Immature natural killer cell (primary cell): ENCODE measurements at regions not wholly inside any gene's neighbourhood (a gene's known extent, or its start where the extent isn't known, plus 50 kb on each side); places are given as distances from the start of the nearest gene placed in this dataset.

Source experiments
- DNase-seq, 3 donors: peaks; one replicate each; pipeline ENCODE4 v3.0.0; 2022; ENCODE audit warnings: mixed read lengths in 1 of 3
- H3K27ac Mint-ChIP-seq, 6 donors: one replicate each; pipeline ENCODE4 v1.8.0; 2020; ENCODE audit warnings: mixed read lengths in 6 of 6, mild to moderate bottlenecking in 5 of 6, inconsistent platforms in 4 of 6, moderate library complexity in 3 of 6
- H3K27me3 Mint-ChIP-seq, 3 donors: one replicate each; pipeline ENCODE4 v1.8.0; 2020 to 2021; ENCODE audit warnings: low read depth in 3 of 3, mild to moderate bottlenecking in 3 of 3, mixed read lengths in 3 of 3, moderate library complexity in 3 of 3, inconsistent platforms in 1 of 3
- H3K36me3 Mint-ChIP-seq, 3 donors: one replicate each; pipeline ENCODE4 v1.8.0; 2020; ENCODE audit warnings: mixed read lengths in 3 of 3, inconsistent platforms in 2 of 3, mild to moderate bottlenecking in 2 of 3
- H3K4me1 Mint-ChIP-seq, 2 donors: one replicate each; pipeline ENCODE4 v1.8.0; 2020; ENCODE audit warnings: inconsistent platforms in 2 of 2, mild to moderate bottlenecking in 2 of 2, mixed read lengths in 2 of 2, moderate library complexity in 1 of 2
- H3K4me3 Mint-ChIP-seq, 5 donors: one replicate each; pipeline ENCODE4 v1.8.0; 2020; ENCODE audit warnings: mild to moderate bottlenecking in 5 of 5, mixed read lengths in 5 of 5, inconsistent platforms in 3 of 5, moderate library complexity in 3 of 5
- H3K9me3 Mint-ChIP-seq, 6 donors: one replicate each; pipeline ENCODE4 v1.8.0; 2020; ENCODE audit warnings: mild to moderate bottlenecking in 6 of 6, mixed read lengths in 6 of 6, inconsistent platforms in 4 of 6, moderate library complexity in 3 of 6

DNA sequence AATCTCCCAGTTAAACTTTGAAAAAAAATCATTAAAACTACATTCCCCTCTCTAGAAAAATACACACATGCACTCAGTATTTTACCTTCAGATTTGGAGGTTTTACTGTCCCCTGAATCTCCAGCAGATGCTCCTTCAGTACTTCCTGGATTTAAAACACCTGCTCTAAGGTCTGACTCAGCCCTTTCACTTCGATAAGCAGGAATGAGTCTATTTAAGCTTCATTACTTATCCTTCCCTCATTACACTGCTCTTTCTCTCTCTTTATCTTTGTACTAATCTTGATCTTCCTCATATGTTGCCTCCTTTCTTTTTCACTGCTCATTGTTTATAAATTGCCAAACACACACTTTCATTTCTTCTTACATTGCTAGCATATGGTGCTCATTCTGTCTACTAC, 443.9 kb downstream of the DIPK2A start:
- H3K4me3 Mint-ChIP-seq: no peak overlapping the region
- no peaks in the 10 kb centered on the region for H3K36me3 Mint-ChIP-seq
- DNase-seq: no peak
- no peaks in the 10 kb centered on the region for H3K4me1 Mint-ChIP-seq
- peaks cover 0 to 13% (median 7%) of the 10 kb centered on the region in 6 donors for H3K9me3 Mint-ChIP-seq
- peaks cover 1 to 2% (median 1%) of the 10 kb centered on the region in 3 donors for H3K27me3 Mint-ChIP-seq
- no peak overlapping the region for H3K27ac Mint-ChIP-seq

GRCh38 chr3:144424606-144425005, 453.0 kb downstream of the DIPK2A start:
- Mint-ChIP-seq H3K4me1 (no peaks in the 10 kb centered on the region), H3K9me3 (peaks cover 0 to 7% (median 3%) of the 10 kb centered on the region in 6 donors), H3K36me3 (no peaks in the 10 kb centered on the region), H3K27ac (no peak overlapping the region), H3K4me3 (no peak overlapping the region), H3K27me3 (no peaks in the 10 kb centered on the region)
- DNase-seq: no peak

DNA sequence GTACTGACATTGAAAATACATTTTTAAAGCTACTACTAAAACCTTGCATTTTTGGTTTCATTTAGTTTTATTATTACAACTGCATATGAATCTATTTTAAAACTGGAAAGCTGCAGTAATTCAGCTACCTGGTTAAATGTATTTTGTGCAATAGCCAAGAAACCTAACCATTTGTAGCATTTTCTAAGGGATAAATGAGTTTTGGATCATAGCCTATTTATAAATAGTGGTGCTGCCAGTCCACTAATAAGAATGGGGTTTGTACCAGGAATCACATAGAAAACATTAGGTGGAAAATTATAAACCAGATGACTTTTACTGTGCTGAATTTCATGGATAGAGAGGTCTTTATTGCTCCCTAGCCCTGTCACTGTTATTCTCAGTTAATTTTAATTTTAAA, 454.7 kb downstream of the DIPK2A start:
- no peaks in the 10 kb centered on the region for H3K27me3 Mint-ChIP-seq

DNA sequence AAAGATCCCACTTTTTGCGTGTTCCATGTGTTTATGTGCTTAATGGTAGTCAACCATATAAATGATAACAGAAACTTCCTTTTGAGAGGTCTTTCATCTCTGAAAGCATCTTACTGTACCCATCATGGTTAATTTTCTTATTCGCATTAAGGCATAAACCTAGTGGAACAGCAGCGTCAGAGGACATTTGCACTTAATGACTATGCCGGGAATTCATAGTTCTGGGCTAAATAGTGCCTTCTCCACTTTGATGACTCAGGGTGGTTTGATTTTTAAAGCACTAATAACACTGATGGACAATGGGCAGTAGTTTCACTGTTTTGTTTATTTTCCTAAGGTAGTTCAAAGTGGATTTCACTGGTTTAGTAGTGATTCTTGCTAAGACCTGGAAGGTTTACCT, 455.3 kb downstream of the DIPK2A start:
- Mint-ChIP-seq H3K27me3 (no peaks in the 10 kb centered on the region), H3K36me3 (no peaks in the 10 kb centered on the region)

More for the DNA sequence above, 454.7 kb downstream of the DIPK2A start:
- H3K27ac Mint-ChIP-seq: no peak overlapping the region
- no peaks in the 10 kb centered on the region for H3K4me1 Mint-ChIP-seq
- peaks cover 0 to 7% (median 0%) of the 10 kb centered on the region in 6 donors for H3K9me3 Mint-ChIP-seq
- H3K4me3 Mint-ChIP-seq: no peak overlapping the region
- H3K36me3 Mint-ChIP-seq: no peaks in the 10 kb centered on the region
- no peak for DNase-seq

DNA sequence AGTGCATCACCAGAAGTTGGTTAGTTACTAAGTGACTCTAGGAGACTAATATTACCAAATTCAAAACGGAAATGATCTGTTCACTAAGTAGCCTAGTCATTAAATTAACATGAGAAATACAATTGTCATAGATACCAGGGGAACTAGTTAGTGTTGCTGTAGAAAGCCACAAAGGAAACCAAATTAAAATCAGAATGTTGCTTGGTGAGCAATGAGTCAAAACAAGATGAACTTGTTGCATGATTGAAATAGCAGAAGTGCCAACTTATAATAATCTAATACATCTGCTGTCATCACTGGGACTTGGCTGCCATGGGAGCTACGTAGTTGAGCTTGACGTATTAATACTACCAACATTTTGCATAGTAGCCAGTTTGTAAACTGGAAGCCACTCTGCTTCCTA, 458.1 kb downstream of the DIPK2A start:
- Mint-ChIP-seq H3K36me3 (no peaks in the 10 kb centered on the region), H3K4me3 (no peak overlapping the region)
- DNase-seq: no peak

More for the DNA sequence above, 455.3 kb downstream of the DIPK2A start:
- Mint-ChIP-seq H3K4me3 (no peak overlapping the region), H3K9me3 (peaks cover 0 to 7% (median 0%) of the 10 kb centered on the region in 6 donors), H3K4me1 (no peaks in the 10 kb centered on the region), H3K27ac (no peak overlapping the region)
- no peak for DNase-seq

GRCh38 chr3:144431134-144431533, 459.5 kb downstream of the DIPK2A start:
- no peak for DNase-seq
- Mint-ChIP-seq H3K27me3 (peaks cover 0 to 3% (median 0%) of the 10 kb centered on the region in 3 donors), H3K36me3 (no peaks in the 10 kb centered on the region), H3K4me3 (no peak overlapping the region), H3K9me3 (peaks cover 0 to 6% (median 0%) of the 10 kb centered on the region in 6 donors), H3K27ac (no peak overlapping the region), H3K4me1 (no peaks in the 10 kb centered on the region)

More for the DNA sequence above, 458.1 kb downstream of the DIPK2A start:
- Mint-ChIP-seq H3K27me3 (peaks cover 0 to 3% (median 0%) of the 10 kb centered on the region in 3 donors), H3K9me3 (peaks cover 0 to 11% (median under 1%) of the 10 kb centered on the region in 6 donors), H3K4me1 (no peaks in the 10 kb centered on the region), H3K27ac (no peak overlapping the region)

DNA sequence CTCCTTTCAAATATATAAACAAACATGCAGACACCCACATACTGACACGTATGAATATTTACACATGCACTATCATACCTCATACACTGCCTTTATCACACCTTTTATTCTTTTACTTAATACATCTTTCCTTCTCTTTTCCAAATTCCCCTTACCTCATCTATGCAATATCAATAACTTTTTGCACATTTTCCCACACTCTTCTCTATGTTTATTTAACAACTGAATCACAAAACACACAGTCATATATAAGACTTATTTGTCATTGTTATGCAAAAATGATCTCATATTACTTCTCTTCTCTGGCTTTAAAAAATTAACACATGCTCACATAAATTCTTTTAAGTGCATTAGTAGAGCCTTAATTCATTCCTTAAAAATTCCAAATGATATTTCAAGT, 461.4 kb downstream of the DIPK2A start:
- Mint-ChIP-seq H3K27me3 (peaks cover 0 to 6% (median 0%) of the 10 kb centered on the region in 3 donors), H3K4me1 (no peaks in the 10 kb centered on the region), H3K4me3 (no peak overlapping the region), H3K9me3 (peaks cover 0 to 5% (median 0%) of the 10 kb centered on the region in 6 donors), H3K27ac (no peak overlapping the region), H3K36me3 (no peaks in the 10 kb centered on the region)
- DNase-seq: no peak

DNA sequence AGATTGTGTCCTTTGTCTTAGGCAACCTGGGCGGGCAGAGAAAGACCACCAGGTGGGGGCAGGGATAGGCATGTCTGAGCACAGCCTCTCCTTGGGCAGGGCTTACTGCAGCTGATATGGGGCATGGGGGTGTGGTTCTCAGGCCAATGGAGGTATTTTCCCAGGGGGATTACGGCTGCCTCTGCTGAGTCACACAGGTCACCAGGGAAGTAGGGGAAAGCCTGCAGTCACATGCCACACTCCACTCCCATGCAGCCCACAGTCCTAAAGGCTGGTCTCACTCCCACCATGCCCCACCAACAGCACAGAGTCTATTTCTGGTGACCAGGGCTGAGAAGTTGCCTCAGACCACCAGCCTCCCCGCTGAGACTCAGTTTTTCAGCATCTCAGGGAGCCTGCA, 466.4 kb downstream of the DIPK2A start:
- no peak for DNase-seq

GRCh38 chr3:144444061-144444460, 472.4 kb downstream of the DIPK2A start:
- no peaks in the 10 kb centered on the region for H3K27me3 Mint-ChIP-seq
- H3K9me3 Mint-ChIP-seq: peaks cover 0 to 6% (median 0%) of the 10 kb centered on the region in 6 donors
- H3K4me1 Mint-ChIP-seq: no peaks in the 10 kb centered on the region
- H3K36me3 Mint-ChIP-seq: no peaks in the 10 kb centered on the region
- no peak overlapping the region for H3K27ac Mint-ChIP-seq
- no peak overlapping the region for H3K4me3 Mint-ChIP-seq
- DNase-seq: no peak

More for the DNA sequence above, 466.4 kb downstream of the DIPK2A start:
- Mint-ChIP-seq H3K4me3 (no peak overlapping the region), H3K9me3 (peaks cover 0 to 5% (median 1%) of the 10 kb centered on the region in 6 donors), H3K36me3 (no peaks in the 10 kb centered on the region), H3K4me1 (no peaks in the 10 kb centered on the region), H3K27me3 (peaks cover 0 to 4% (median 0%) of the 10 kb centered on the region in 3 donors), H3K27ac (no peak overlapping the region)

GRCh38 chr3:144444546-144444945, 472.9 kb downstream of the DIPK2A start:
- no peaks in the 10 kb centered on the region for H3K36me3 Mint-ChIP-seq

DNA sequence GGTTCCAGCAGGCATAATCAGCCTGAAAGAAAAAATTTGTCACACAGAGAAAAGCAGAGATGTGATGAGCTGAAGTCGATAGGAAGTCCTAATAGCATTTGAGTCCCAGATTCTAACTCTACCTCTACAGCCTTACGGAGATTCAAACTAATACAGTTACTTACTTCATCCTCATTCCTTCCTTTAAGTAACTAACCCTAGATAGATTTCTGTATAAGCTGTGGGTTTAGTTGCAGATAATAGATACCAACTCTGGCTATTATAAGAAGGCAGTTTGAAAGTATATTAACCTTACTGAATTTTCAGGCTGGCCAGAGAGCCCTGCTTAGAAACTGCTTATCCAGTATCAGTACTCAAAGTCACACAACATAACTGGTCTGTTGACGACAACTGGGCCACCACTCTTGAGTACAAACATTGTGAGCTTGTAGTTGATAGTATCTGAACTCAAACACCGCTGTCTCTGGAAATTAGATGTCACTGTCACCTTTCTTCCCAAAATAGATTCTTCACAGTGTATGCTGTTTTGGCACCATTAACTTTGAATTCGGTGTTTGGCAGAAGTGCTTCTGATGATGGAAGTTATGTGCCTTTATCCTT, 484.3 kb downstream of the DIPK2A start:
- DNase-seq: no peak
- H3K27ac Mint-ChIP-seq: no peak overlapping the region
- H3K4me3 Mint-ChIP-seq: no peak overlapping the region
- no peaks in the 10 kb centered on the region for H3K4me1 Mint-ChIP-seq
- H3K36me3 Mint-ChIP-seq: no peaks in the 10 kb centered on the region
- peaks cover 0 to 14% (median 0%) of the 10 kb centered on the region in 6 donors for H3K9me3 Mint-ChIP-seq
- H3K27me3 Mint-ChIP-seq: peaks cover 0 to 3% (median 0%) of the 10 kb centered on the region in 3 donors

More at GRCh38 chr3:144444546-144444945, 472.9 kb downstream of the DIPK2A start:
- no peaks in the 10 kb centered on the region for H3K4me1 Mint-ChIP-seq
- no peaks in the 10 kb centered on the region for H3K27me3 Mint-ChIP-seq
- no peak overlapping the region for H3K4me3 Mint-ChIP-seq
- H3K9me3 Mint-ChIP-seq: peaks cover 0 to 4% (median 0%) of the 10 kb centered on the region in 6 donors
- no peak for DNase-seq
- no peak overlapping the region for H3K27ac Mint-ChIP-seq

DNA sequence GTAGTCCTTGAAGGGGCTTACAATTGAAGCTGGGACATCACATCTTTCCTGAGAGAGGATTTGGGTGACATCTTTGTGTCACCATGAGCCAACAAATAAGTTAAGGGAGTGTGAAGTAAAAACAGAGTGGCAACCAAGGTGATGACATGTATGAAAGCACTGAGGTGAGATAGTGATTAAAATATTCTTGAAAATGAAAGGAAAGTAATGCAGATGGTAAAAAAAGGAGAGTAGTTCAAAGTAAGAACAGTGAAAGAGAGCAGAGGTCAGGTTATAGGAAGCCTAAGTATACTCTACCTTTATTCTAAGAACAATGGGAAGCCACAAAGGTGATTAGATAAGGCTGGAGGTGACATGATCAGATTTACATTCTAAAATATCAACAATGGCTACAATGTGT, 486.1 kb downstream of the DIPK2A start:
- no peaks in the 10 kb centered on the region for H3K4me1 Mint-ChIP-seq
- no peak overlapping the region for H3K27ac Mint-ChIP-seq
- no peak overlapping the region for H3K4me3 Mint-ChIP-seq
- peaks cover 0 to 3% (median 0%) of the 10 kb centered on the region in 3 donors for H3K27me3 Mint-ChIP-seq
- H3K36me3 Mint-ChIP-seq: no peaks in the 10 kb centered on the region
- DNase-seq: no peak
- peaks cover 0 to 14% (median 0%) of the 10 kb centered on the region in 6 donors for H3K9me3 Mint-ChIP-seq

- no peak overlapping the region for H3K4me3 Mint-ChIP-seq
- no peak for DNase-seq
- peaks cover 0 to 14% (median 0%) of the 10 kb centered on the region in 6 donors for H3K9me3 Mint-ChIP-seq
- no peaks in the 10 kb centered on the region for H3K4me1 Mint-ChIP-seq
- no peaks in the 10 kb centered on the region for H3K36me3 Mint-ChIP-seq
- no peak overlapping the region for H3K27ac Mint-ChIP-seq
- H3K27me3 Mint-ChIP-seq: peaks cover 0 to 3% (median 0%) of the 10 kb centered on the region in 3 donors
Observed at GRCh38 chr3:144458283-144458682, 486.7 kb downstream of the DIPK2A start.

DNA sequence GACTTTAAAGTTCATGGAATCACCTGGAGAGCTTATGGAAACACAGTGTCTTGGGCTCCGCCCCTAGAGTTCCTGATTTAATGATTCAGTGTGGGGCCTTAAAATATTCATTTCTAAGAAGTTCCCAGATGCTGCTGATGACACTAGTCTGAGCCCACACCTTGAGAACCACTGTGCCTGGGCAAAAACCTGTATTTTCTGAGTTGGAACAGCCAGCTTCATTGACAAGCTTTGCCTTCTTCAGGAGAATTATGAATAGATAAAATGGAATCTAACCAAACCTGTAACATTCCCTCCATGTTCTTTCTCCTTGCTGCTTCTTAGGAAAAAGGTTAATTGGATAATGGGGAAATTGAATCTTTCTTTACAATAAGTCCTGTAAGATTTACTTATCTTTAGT, 490.7 kb downstream of the DIPK2A start:
- Mint-ChIP-seq H3K9me3 (peaks cover 0 to 7% (median 0%) of the 10 kb centered on the region in 6 donors), H3K27ac (no peak overlapping the region), H3K4me1 (no peaks in the 10 kb centered on the region), H3K36me3 (no peaks in the 10 kb centered on the region), H3K27me3 (peaks cover 0 to 3% (median 0%) of the 10 kb centered on the region in 3 donors), H3K4me3 (no peak overlapping the region)
- DNase-seq: no peak

DNA sequence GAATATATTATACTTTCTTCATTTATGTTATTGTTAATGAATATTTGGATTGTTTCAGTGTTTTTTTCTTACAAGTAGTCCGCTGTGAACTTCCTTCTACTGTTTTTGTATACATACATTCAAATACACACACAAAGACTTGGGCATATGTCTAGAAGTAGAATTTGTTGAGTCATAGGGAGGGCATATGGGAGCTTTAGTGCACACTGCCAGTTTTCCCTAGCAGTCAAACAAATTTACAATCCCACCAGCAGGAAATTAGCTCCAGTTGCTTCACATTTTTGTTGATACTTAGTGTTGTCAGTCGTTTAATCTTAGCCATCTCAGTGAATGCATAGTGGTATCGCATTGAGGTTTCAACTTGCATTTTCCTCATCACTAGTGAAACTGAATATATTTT, 492.3 kb downstream of the DIPK2A start:
- Mint-ChIP-seq H3K27ac (no peak overlapping the region), H3K4me3 (no peak overlapping the region), H3K27me3 (peaks cover 0 to 1% (median 0%) of the 10 kb centered on the region in 3 donors), H3K9me3 (peaks cover 0 to 2% (median 0%) of the 10 kb centered on the region in 6 donors), H3K4me1 (no peaks in the 10 kb centered on the region), H3K36me3 (no peaks in the 10 kb centered on the region)
- DNase-seq: no peak
